T-helper 1 cell treated with Interleukin-12 subunit alpha and Interleukin-12 subunit beta and Interleukin-4 antibody, amounts not matched to agents 30 μg/mL and 1 μg/mL, for 36 hours (primary cell): ENCODE measurements at regions not wholly inside any gene's neighbourhood (a gene's known extent, or its start where the extent isn't known, plus 50 kb on each side); places are given as distances from the start of the nearest gene placed in this dataset.

Experiments used
- H3K27ac Mint-ChIP-seq: one replicate; pipeline ENCODE4 v1.8.0; 2021; ENCODE audit warnings: mild to moderate bottlenecking, mixed read lengths
- H3K27me3 Mint-ChIP-seq: one replicate; pipeline ENCODE4 v1.8.0; 2021; ENCODE audit warnings: low read depth, mixed read lengths
- H3K36me3 Mint-ChIP-seq: one replicate; pipeline ENCODE4 v1.8.0; 2021; ENCODE audit warnings: low read depth, mixed read lengths
- H3K4me1 Mint-ChIP-seq: one replicate; pipeline ENCODE4 v1.8.0; 2021; ENCODE audit warnings: low read depth, mixed read lengths
- H3K4me3 Mint-ChIP-seq: one replicate; pipeline ENCODE4 v1.8.0; 2021; ENCODE audit warnings: mild to moderate bottlenecking, moderate library complexity, mixed read lengths
- H3K9me3 Mint-ChIP-seq: one replicate; pipeline ENCODE4 v1.8.0; 2021; ENCODE audit warnings: mixed read lengths

GRCh38 chr13:111633401-111633800, 313.0 kb downstream of the TEX29 start:
- Mint-ChIP-seq H3K36me3 (no peaks in the 10 kb centered on the region), H3K27me3 (no peaks in the 10 kb centered on the region), H3K9me3 (no peaks in the 10 kb centered on the region), H3K27ac (no peak overlapping the region), H3K4me1 (no peaks in the 10 kb centered on the region), H3K4me3 (no peak overlapping the region)

DNA sequence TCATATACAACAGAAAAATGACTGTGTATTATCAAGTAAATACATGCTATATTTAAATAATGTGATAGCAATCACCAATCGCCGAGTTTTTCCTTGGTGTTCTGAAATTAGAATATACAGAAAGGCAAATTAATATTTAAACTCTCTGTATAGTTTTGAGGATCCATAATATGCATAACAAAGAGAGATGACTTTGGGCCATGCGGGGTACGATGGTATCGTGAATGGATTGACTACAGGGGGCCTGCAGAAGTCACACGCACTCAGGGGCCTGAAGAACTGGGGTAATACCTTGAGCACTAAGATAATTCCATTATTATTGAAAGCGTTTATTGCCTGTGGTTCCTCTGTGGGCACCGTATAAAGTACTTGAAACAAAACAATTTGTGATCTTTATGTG, 314.0 kb downstream of the TEX29 start:
- Mint-ChIP-seq H3K4me3 (no peak overlapping the region), H3K4me1 (no peaks in the 10 kb centered on the region), H3K27ac (no peak overlapping the region), H3K36me3 (no peaks in the 10 kb centered on the region), H3K9me3 (no peaks in the 10 kb centered on the region), H3K27me3 (no peaks in the 10 kb centered on the region)

DNA sequence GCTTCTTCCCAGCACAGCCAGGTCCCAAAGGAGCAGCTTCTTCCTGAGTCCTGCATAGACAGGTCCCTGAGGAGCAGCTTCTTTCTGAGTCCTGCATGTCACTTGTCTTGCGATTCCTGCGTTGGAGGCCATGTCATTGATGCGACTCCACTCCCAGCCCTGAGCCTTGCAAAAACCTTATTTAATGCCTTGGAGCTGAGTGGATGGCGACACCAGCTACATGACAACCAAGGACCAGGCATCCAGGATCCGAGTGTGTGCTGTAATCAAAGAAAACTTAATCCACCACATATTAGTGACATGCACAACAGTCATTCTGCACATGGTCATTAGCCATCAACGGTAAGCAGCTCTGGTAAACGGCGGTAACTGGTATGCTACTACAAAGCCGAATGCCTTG, 315.8 kb downstream of the TEX29 start:
- Mint-ChIP-seq H3K4me1 (no peaks in the 10 kb centered on the region), H3K9me3 (no peaks in the 10 kb centered on the region), H3K4me3 (no peak overlapping the region), H3K36me3 (no peaks in the 10 kb centered on the region), H3K27ac (no peak overlapping the region), H3K27me3 (no peaks in the 10 kb centered on the region)

DNA sequence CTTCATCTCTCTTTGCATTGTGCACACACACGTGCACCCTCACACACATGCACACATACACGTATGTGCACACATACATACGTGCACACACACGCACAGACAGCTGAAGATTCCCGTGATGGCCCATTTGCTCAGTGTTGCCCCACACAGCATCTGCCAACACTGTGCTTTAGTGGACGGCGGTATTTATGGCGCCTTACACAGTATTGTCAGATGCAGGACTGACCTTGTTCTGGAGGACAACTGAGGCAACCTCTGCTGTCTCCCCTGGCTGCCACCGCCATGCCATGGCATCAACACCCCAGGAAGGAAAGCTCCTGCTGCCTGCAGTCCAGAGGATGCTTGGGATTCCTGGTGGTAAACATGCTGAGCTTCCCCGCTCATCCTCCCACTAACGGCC, 316.4 kb downstream of the TEX29 start:
- H3K9me3 Mint-ChIP-seq: no peaks in the 10 kb centered on the region
- H3K36me3 Mint-ChIP-seq: no peaks in the 10 kb centered on the region
- no peaks in the 10 kb centered on the region for H3K4me1 Mint-ChIP-seq
- H3K4me3 Mint-ChIP-seq: no peak overlapping the region
- no peak overlapping the region for H3K27ac Mint-ChIP-seq
- H3K27me3 Mint-ChIP-seq: no peaks in the 10 kb centered on the region

DNA sequence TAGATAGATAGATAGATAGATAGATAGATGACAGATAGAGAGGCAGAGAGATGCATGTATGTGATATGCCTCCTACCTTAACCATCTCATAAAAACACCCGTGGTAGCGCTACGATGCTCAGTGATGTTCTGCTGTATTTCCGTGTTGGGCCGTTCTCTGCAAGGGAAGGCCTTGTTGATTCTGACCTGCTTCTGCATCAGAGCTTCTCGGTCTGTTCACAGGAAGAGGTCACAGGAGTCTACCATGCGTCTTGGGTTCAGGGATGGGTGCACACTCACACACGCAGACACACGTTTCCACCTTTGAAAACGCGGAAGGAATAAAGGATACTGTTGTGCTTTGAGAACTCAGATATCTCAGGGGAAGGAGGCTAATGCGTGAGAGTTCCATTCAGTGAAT, 316.9 kb downstream of the TEX29 start:
- no peak overlapping the region for H3K4me3 Mint-ChIP-seq

GRCh38 chr13:111638233-111638632, 317.8 kb downstream of the TEX29 start:
- Mint-ChIP-seq H3K4me3 (no peak overlapping the region), H3K36me3 (no peaks in the 10 kb centered on the region), H3K4me1 (no peaks in the 10 kb centered on the region), H3K27ac (no peak overlapping the region), H3K27me3 (no peaks in the 10 kb centered on the region), H3K9me3 (no peaks in the 10 kb centered on the region)

More for the DNA sequence above, 316.9 kb downstream of the TEX29 start:
- H3K27ac Mint-ChIP-seq: no peak overlapping the region
- H3K27me3 Mint-ChIP-seq: no peaks in the 10 kb centered on the region
- H3K36me3 Mint-ChIP-seq: no peaks in the 10 kb centered on the region
- no peaks in the 10 kb centered on the region for H3K9me3 Mint-ChIP-seq
- no peaks in the 10 kb centered on the region for H3K4me1 Mint-ChIP-seq

- Mint-ChIP-seq H3K36me3 (no peaks in the 10 kb centered on the region), H3K27ac (no peak overlapping the region), H3K9me3 (no peaks in the 10 kb centered on the region), H3K27me3 (no peaks in the 10 kb centered on the region), H3K4me3 (no peak overlapping the region), H3K4me1 (no peaks in the 10 kb centered on the region)
Observed at GRCh38 chr13:111639196-111639705, 318.8 kb downstream of the TEX29 start.

- H3K27me3 Mint-ChIP-seq: no peaks in the 10 kb centered on the region
- no peaks in the 10 kb centered on the region for H3K9me3 Mint-ChIP-seq
- H3K27ac Mint-ChIP-seq: no peak overlapping the region
- H3K4me1 Mint-ChIP-seq: no peaks in the 10 kb centered on the region
- no peak overlapping the region for H3K4me3 Mint-ChIP-seq
- no peaks in the 10 kb centered on the region for H3K36me3 Mint-ChIP-seq
Observed at GRCh38 chr13:111640006-111640405, 319.6 kb downstream of the TEX29 start.

- H3K27ac Mint-ChIP-seq: no peak overlapping the region
- H3K4me3 Mint-ChIP-seq: no peak overlapping the region
- no peaks in the 10 kb centered on the region for H3K4me1 Mint-ChIP-seq
- no peaks in the 10 kb centered on the region for H3K9me3 Mint-ChIP-seq
- H3K36me3 Mint-ChIP-seq: no peaks in the 10 kb centered on the region
- H3K27me3 Mint-ChIP-seq: no peaks in the 10 kb centered on the region
Observed at GRCh38 chr13:111640476-111640875, 320.0 kb downstream of the TEX29 start.

- H3K9me3 Mint-ChIP-seq: no peaks in the 10 kb centered on the region
- no peak overlapping the region for H3K27ac Mint-ChIP-seq
- no peaks in the 10 kb centered on the region for H3K4me1 Mint-ChIP-seq
- H3K27me3 Mint-ChIP-seq: no peaks in the 10 kb centered on the region
- no peaks in the 10 kb centered on the region for H3K36me3 Mint-ChIP-seq
- no peak overlapping the region for H3K4me3 Mint-ChIP-seq
Observed at GRCh38 chr13:111642156-111642767, 321.8 kb downstream of the TEX29 start.

- no peaks in the 10 kb centered on the region for H3K36me3 Mint-ChIP-seq
- H3K27me3 Mint-ChIP-seq: no peaks in the 10 kb centered on the region
- H3K9me3 Mint-ChIP-seq: no peaks in the 10 kb centered on the region
- no peaks in the 10 kb centered on the region for H3K4me1 Mint-ChIP-seq
- no peak overlapping the region for H3K27ac Mint-ChIP-seq
- H3K4me3 Mint-ChIP-seq: no peak overlapping the region
Observed at GRCh38 chr13:111644750-111645149, 324.3 kb downstream of the TEX29 start.

- Mint-ChIP-seq H3K4me1 (no peaks in the 10 kb centered on the region), H3K27me3 (no peaks in the 10 kb centered on the region), H3K4me3 (no peak overlapping the region), H3K36me3 (no peaks in the 10 kb centered on the region), H3K9me3 (no peaks in the 10 kb centered on the region), H3K27ac (no peak overlapping the region)
Observed at GRCh38 chr13:111645198-111645597, 324.8 kb downstream of the TEX29 start.

GRCh38 chr13:111645598-111646455, 325.4 kb downstream of the TEX29 start:
- no peaks in the 10 kb centered on the region for H3K4me1 Mint-ChIP-seq
- no peak overlapping the region for H3K4me3 Mint-ChIP-seq
- H3K9me3 Mint-ChIP-seq: no peaks in the 10 kb centered on the region
- H3K36me3 Mint-ChIP-seq: no peaks in the 10 kb centered on the region
- H3K27me3 Mint-ChIP-seq: no peaks in the 10 kb centered on the region
- no peak overlapping the region for H3K27ac Mint-ChIP-seq

GRCh38 chr13:111646456-111646855, 326.0 kb downstream of the TEX29 start:
- H3K36me3 Mint-ChIP-seq: no peaks in the 10 kb centered on the region
- H3K27ac Mint-ChIP-seq: no peak overlapping the region
- H3K27me3 Mint-ChIP-seq: no peaks in the 10 kb centered on the region
- no peaks in the 10 kb centered on the region for H3K9me3 Mint-ChIP-seq
- H3K4me1 Mint-ChIP-seq: no peaks in the 10 kb centered on the region
- H3K4me3 Mint-ChIP-seq: no peak overlapping the region

DNA sequence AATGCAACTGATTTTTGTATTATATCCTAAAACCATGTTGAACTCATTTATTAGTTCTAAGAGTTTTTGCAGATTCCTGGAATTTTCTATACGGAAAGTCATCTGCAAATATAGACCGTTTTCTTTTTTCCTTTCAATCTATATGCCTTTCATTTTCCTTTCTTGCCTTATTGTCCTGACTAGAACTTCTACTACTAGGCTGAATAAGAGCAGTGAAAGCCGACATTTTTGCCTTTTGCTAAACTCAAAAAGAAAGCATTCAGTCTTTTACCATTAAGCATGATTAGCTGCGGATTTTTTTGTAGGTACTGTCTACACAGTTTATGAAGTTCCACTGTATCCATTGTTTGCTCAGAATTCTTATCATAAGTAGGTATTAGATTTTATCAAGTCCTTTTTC, 328.4 kb downstream of the TEX29 start:
- no peaks in the 10 kb centered on the region for H3K27me3 Mint-ChIP-seq
- no peaks in the 10 kb centered on the region for H3K36me3 Mint-ChIP-seq
- H3K4me3 Mint-ChIP-seq: no peak overlapping the region
- no peaks in the 10 kb centered on the region for H3K9me3 Mint-ChIP-seq
- H3K4me1 Mint-ChIP-seq: no peaks in the 10 kb centered on the region
- no peak overlapping the region for H3K27ac Mint-ChIP-seq
